ENCODE measurements at regions not wholly inside any gene's neighbourhood (a gene's known extent, or its start where the extent isn't known, plus 50 kb on each side); places are given as distances from the start of the nearest gene placed in this dataset.

DNA sequence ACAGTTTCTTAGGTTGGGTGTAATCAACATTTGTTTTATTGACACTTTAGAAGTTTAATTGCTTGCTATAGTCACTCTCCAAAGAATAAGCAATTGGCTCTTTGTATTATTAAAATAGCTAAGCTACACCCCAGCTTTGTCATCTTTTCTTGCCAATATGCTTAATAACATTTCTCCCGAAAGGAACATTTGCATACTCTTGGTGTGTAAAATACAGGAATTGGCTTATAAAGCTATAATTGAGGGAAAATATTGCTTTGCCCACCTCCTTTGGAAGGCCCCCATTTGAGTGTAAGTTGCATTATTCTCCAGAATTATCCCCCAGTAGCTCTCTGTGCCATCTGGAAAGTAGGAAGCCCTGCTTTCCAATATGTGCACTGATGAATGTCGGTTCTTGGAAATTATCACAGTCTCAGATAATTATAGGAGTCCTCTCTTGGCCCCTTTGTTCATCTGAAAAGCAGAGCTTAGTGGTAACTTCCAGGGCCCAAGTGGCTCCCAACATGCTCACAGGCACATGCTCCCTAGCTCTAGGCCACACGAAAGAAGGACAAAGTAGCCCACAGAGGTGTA, 92.4 kb upstream of the B3GAT2 start:
- no peaks in the 10 kb centered on the region for H3K36me3 ChIP-seq (ENCODE audit: control insufficient read depth, insufficient read depth, low read length)
- TF ChIP-seq, protein P1, sequence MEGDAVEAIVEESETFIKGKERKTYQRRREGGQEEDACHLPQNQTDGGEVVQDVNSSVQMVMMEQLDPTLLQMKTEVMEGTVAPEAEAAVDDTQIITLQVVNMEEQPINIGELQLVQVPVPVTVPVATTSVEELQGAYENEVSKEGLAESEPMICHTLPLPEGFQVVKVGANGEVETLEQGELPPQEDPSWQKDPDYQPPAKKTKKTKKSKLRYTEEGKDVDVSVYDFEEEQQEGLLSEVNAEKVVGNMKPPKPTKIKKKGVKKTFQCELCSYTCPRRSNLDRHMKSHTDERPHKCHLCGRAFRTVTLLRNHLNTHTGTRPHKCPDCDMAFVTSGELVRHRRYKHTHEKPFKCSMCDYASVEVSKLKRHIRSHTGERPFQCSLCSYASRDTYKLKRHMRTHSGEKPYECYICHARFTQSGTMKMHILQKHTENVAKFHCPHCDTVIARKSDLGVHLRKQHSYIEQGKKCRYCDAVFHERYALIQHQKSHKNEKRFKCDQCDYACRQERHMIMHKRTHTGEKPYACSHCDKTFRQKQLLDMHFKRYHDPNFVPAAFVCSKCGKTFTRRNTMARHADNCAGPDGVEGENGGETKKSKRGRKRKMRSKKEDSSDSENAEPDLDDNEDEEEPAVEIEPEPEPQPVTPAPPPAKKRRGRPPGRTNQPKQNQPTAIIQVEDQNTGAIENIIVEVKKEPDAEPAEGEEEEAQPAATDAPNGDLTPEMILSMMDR (IDR thresholded peaks at IDR 0.05; ENCODE audit: insufficient read depth, low read depth, low read length), result no peak
- H3K27me3 ChIP-seq (ENCODE audit: control insufficient read depth, insufficient read depth, low read length), result no peaks in the 10 kb centered on the region
- no peak for DNase-seq (ENCODE audit: low read depth)
- no peak overlapping the region for H3K4me3 ChIP-seq (ENCODE audit: low read depth, low read length)
- CTCF ChIA-PET, result interaction anchor here (0.7 kb wide), 1 partner anchor 276 kb away, joined by 3 read pairs; no protein-coding TSS in a partner anchor
- POLR2A ChIA-PET, result no interaction called here

DNA sequence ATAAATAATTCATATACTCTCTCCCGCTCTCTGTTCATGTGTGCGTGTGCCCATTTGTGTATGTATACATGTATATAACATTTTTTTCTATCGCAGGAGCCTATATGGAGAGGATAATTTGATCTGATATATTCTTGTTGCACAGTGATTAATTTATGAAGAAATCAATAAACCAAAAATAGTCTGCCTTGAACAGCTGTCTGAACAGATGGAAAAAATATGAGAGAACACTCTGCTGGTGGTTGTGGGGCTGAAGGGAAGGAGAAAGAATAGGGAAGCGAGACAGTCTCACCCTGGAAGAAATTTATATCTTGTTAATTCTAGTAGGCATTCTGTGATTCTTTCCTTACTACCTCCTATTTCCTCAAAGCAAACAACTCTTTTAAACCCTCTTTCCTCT, 96.6 kb upstream of the B3GAT2 start:
- CTCF ChIA-PET, result no interaction called here
- H3K27me3 ChIP-seq (ENCODE audit: control insufficient read depth, insufficient read depth, low read length), result no peaks in the 10 kb centered on the region
- POLR2A ChIA-PET, result no interaction called here
- no peak overlapping the region for H3K4me3 ChIP-seq (ENCODE audit: low read depth, low read length)
- H3K36me3 ChIP-seq (ENCODE audit: control insufficient read depth, insufficient read depth, low read length), result no peaks in the 10 kb centered on the region
- TF ChIP-seq, protein P1 (IDR thresholded peaks at IDR 0.05; ENCODE audit: insufficient read depth, low read depth, low read length), result no peak
- DNase-seq (ENCODE audit: low read depth), result no peak

DNA sequence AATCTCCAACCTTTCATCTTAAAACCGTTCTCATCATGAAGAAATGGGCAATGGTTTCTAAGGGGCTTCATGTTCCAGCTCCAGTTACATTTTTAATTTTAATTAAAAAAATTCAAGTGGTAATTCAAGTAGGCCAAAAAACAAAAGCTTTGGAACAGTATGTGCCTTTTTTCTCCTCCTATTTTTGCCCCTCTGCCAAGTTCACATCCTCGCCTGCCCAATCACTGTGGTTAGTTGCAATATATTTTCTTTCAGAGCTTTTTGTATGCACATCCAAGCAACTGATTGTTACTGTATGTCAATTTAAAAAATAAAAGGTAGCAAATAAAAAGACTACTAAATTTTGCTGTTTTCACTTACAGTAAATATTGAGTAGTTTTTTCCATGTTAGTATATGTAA, 99.8 kb upstream of the B3GAT2 start:
- DNase-seq (ENCODE audit: low read depth), result no peak
- no peak overlapping the region for H3K4me3 ChIP-seq (ENCODE audit: low read depth, low read length)
- CTCF ChIA-PET, result no interaction called here
- POLR2A ChIA-PET, result no interaction called here
- TF ChIP-seq, protein P1 (IDR thresholded peaks at IDR 0.05; ENCODE audit: insufficient read depth, low read depth, low read length), result no peak
- H3K27me3 ChIP-seq (ENCODE audit: control insufficient read depth, insufficient read depth, low read length), result no peaks in the 10 kb centered on the region
- H3K36me3 ChIP-seq (ENCODE audit: control insufficient read depth, insufficient read depth, low read length), result no peaks in the 10 kb centered on the region

DNA sequence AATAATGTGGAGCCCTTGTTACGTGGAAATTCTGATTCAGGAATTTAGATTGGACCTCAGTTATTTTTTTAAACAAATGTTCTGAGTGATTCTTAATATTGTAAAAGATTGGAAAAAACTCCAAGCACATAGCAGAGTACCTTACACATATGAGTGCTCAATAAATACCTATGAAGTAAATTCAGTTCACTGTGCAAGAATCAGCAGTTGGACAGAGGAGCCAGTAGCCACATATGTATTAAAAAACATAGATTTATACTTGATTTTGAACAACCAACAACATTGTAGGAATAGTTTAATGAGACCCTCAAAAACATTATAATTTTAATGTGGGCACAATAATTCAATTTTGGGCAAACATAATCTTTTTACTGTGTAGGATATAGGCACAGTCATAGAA, 109.3 kb upstream of the B3GAT2 start:
- CTCF ChIA-PET, result no interaction called here
- POLR2A ChIA-PET, result no interaction called here
- H3K4me3 ChIP-seq (ENCODE audit: low read depth, low read length), result no peak overlapping the region

DNA sequence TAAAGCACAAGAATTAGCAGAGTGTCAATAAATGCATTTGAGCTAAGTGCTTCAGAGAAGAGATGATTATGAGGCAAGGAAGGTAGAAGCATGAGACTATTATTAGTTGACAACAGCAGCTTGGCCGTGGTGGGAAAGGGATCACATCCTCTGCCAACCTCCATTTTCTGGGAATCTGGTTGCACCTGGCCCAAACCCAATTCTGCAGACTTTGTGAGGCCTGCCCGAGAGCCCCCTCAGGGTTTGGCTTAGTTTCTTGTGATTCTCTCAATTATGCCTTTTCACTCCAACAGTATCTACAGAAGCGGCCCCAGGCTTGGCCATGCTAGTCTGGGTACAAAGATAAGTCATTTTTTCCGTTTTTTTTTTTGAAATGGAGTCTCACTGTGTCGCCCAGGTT, 111.0 kb upstream of the B3GAT2 start:
- POLR2A ChIA-PET, result no interaction called here
- H3K27me3 ChIP-seq (ENCODE audit: control insufficient read depth, insufficient read depth, low read length), result no peaks in the 10 kb centered on the region
- TF ChIP-seq, protein P1 (IDR thresholded peaks at IDR 0.05; ENCODE audit: insufficient read depth, low read depth, low read length), result no peak
- no peak overlapping the region for H3K4me3 ChIP-seq (ENCODE audit: low read depth, low read length)
- DNase-seq (ENCODE audit: low read depth), result no peak
- H3K36me3 ChIP-seq (ENCODE audit: control insufficient read depth, insufficient read depth, low read length), result no peaks in the 10 kb centered on the region
- CTCF ChIA-PET, result no interaction called here

More for the DNA sequence above, 109.3 kb upstream of the B3GAT2 start:
- TF ChIP-seq, protein P1 (IDR thresholded peaks at IDR 0.05; ENCODE audit: insufficient read depth, low read depth, low read length), result no peak
- H3K27me3 ChIP-seq (ENCODE audit: control insufficient read depth, insufficient read depth, low read length), result no peaks in the 10 kb centered on the region
- H3K36me3 ChIP-seq (ENCODE audit: control insufficient read depth, insufficient read depth, low read length), result no peaks in the 10 kb centered on the region
- no peak for DNase-seq (ENCODE audit: low read depth)
